Hematopoietic multipotent progenitor cell (in vitro differentiated cells): ENCODE measurements at regions not wholly inside any gene's neighbourhood (a gene's known extent, or its start where the extent isn't known, plus 50 kb on each side); places are given as distances from the start of the nearest gene placed in this dataset.

ENCODE experiments used
- DNase-seq, 3 donors: peaks; one replicate each; pipeline ENCODE4 v3.0.0-alpha.2; 2011 to 2015; ENCODE audit warnings: low read depth in 2 of 3, low spot score in 2 of 3

DNA sequence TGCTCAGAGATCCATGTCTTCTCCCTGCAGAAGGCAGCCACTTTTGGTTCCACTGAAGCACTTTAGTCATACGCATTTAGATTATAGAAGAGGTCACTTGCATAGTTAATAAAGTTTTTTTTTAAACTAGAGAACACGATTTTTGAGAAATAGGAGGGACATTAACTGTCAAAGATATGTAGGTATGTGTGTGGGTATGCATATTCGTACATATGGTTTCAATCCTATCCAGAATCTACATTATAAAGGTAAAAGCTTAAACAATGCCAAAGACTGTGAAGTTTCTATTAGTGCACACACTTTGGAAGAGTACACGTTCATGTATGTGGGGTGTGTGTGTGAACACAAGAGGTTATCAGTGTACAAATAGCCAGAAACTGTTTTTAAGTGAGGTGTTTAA is 103.2 kb downstream of the BTBD3 start:
- no peak for DNase-seq

DNA sequence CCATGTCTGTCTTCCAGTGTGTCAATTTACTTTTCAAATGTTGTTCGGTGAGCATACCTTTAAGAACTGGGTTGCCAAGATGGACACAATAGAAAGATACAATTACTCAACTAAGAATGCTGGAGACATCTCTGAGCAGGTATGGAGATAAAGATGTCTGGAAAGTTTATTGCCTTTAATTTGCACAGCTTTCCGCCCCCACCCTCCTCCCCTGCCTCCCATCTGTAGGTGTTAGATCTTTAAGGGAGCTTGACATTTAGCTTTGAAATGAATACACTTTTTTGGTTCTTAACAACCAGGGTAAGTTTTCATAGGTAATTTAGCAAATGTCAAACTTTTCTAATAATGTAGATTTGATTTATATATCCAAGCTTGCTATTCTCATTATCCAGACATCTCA is 104.4 kb downstream of the BTBD3 start:
- DNase-seq = no peak

DNA sequence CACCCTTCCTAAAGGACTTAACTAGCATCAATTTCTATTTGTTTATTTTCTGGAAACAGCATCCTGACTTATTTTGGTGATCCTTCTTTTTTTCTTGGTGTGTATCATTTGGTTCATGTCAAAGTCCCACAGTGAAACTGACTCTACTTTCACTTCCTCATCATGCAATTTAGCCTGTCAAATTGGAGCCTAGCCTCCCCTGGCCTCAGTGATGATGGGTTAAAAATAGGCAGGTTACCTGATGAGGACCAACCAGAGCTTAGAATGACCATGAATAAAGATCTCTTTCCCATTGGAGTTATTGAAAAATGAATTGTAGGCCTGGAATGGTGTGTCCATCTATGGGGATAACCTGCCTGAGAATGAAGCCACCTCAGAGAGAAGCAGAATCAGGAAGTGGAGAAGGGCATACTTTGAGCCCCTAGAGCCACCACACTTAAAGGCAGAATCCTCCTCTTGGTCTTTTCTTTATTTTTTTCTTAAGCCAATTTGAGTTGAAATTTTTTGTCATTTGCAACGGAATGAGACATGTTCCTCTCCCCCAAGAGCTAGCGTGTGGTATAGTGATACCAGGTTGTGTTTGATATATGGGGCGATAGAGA is 105.6 kb downstream of the BTBD3 start:
- no peak for DNase-seq

DNA sequence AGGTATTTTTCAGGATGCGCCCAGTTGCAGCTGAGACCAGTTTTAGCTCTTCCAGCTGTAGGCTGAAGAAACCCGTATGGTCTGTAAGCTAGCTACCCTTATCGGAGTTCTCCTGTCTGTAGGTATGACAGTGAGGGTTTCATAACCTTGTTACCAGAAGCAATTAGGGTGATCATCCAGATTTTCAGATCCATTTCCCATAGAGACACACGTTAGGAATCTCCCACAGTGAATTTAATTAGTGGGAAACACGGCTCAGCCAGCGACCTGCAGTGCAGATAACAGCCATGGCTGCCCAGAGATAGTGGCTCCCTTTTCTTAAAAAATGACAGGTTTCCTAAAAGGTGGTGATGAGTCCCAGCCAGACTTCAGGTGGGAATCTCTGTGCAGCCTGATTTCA is 111.1 kb downstream of the BTBD3 start:
- no peak for DNase-seq

DNA sequence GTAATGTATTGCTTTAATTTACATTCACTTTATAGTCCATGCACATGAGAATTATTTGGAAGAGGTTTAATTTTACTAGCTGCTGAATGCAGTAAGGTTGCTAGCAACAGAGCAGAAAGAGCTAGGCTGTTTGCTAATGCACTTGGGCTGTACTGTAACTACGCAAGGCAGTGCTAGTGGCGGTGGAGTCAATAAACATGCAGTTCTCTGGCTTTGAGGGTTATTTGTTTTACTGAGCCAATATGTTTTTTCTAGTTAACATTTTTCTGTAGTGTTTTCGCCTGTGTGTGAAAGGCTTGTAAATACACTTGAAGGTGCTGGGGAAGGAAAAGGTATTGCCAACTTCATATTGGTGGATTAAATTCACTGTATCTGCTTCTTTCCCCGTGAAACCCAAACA is 112.8 kb downstream of the BTBD3 start:
- no peak for DNase-seq

DNA sequence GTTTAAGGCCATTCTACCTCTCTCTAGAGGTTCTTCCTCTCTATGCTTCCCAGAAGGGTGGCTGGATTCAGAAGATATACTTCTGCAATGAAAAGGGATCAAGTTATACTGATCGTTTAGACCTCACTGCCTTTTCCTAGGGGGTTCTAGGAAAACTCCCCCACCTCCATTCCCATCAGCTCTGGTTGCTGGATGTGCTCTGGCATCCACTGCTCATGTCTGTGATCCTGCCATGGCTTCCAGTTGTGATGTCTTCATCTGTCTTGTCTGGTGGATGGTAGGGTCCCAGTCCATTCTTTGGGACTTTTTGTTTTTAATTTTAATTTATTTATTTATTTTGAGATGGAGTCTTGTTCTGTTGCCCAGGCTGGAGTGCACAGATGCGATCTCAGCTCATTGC is 118.4 kb downstream of the BTBD3 start:
- DNase-seq = no peak

DNA sequence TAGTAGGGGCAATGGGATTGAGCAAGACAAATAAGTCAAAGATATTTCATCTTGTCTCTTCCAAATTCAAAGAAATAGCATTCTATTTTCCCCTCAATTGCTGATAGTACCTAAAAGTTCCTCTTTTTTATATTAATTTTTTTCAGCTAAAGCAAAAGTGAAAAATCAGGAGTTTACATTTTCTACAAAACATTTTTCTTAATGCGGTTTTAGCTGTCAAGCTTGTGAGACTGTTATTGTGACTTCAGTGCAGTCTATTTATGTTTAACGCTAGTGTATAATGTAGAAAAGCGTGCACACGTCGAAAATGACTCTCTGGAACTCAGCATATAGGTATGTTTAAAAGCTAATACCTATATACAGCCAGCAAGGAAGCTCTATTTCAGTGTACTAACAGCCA is 119.8 kb downstream of the BTBD3 start:
- DNase-seq = peak in 1 of 3 donors; percentile 68

DNA sequence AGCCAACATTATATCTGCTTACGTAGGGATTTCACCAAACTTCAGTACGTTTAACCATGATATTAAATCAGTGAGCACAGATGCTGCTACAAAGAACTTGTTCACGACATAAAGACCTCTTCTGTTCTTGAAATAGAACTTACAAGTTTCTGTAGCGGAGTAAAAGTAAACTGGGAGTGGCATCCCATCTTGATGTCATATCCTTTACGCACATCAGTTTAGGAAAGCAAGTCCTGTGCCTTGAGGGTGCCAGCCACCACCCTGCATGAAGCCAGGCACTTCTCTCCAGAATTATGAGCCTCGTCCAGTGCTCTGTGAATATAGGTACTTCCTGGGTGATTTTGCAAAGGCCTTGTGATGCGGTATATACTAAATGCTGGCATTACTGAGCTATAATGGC is 122.6 kb downstream of the BTBD3 start:
- DNase-seq = no peak

DNA sequence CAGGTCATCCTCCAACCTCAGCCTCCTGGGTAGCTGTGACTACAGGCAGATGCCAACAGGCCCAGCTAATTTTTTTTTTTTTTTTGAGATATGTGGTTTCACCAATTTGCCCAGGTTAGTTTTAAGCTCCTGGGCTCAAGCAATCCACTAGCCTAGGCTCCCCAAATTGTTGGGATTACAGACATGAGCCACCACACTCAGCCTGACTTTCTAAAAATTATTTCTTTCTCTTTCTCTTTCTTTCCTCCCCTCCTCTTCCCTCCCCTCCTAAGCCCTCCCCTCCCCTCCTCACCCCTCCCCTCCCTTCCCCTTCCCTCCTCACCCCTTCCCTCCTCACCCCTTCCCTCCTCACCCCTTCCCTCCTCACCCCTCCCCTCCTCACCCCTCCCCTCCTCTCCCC is 127.3 kb downstream of the BTBD3 start:
- DNase-seq = no peak

DNA sequence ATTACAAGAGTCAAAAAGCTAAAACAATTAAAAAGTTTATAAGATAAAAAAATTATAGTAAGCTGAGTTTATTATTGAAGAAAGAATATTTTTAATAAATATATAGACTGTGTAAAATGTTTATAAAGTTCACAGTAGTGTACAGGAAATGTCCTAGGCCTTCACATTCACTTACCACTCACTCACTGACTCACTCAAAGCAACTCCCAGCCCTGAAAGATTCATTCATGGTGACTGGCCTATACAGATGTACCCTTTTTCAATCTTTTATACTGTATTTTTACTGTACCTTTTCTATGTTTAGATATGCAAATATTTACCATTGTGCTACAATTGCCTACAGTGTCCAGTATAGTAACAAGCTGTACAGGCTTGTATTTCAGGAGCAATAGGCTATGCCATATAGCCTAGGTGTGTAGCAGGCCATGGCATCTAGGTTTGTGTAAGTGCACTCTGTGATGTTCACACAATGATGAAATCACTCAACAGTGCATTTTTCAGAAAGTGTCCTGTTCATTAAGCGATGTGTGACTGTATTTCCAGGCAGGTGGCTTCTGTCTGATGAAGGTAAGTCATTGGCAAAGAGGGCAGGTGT is 130.2 kb downstream of the BTBD3 start:
- DNase-seq = no peak

DNA sequence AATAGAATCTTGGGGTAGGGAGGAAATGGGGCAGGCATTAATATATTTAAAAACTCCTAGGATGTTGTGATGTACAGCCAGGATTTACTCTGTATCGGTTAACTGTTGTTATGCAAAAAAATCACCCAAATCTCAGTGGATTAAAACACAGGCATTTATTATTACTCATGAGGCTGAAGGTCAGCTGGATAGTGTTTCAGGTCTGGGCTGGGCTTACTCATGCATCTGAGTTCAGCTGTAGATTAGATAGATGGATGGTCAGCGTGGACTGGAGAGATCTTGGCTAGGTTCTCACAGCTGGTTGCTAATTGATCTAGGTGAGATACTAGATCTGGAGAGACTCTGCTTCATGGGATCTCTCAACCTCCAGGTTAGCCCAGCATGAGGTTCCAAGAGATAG is 131.4 kb downstream of the BTBD3 start:
- DNase-seq = no peak

DNA sequence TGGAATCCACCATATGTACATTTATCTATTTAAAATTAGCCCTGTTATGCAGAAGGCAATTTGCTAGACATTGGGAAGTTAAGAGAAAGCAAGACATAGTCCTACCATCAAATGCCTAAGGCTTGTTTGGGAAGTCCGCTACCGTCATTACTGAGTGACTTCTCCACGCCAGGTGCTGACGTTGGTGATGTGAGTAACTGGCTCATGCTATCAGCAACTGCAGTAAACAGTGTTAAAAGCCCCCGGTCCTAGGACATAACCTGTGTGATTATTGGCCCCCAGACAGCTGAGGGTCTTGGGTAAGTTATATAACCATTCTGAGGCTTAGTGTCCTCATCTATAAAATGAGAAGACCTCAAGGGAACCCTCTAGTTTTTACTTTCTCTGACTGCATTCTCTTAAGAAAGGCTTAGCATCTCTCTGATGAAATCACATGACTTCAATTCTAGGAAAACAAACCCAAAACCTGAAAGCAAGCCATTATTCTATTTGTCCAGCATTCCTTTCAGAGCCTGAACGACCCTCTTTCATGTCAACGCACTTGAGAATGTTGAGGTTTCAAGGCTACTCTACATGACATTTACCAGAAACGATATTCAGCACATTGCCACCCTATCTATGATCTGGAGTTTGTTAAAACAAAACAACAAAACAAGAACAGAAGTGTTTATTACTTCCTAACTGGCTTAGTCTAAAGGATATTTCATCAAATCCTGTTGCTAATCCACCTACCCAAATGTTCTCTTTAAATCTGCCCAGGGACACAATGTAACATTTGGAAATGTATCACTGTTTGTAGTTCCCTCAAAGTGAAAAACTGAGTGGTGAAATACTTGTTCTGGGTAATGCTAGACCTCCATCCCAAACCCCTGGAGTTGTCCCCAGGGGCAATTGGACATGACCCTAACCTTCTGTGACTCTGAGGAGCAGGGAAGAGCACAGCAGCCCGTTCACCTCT is 133.8 kb downstream of the BTBD3 start:
- no peak for DNase-seq

DNA sequence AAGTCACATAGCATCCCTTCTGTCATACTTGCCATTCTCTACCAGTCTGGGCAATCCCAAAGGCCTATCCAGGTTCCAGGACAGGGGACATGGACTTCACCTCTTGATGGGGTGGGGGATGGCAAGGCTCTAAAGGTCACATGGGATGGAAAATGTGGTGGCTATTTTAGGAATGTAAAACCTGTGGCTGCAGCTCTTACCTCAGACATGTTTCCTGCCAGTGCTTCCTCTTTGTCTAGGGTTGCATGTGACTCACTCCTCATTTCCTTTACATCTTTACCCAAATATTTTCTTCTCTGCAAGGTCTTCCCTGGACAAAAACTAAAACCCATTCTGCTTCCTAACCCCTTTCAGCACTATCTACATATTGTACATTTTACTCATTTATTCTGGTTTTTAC is 135.7 kb downstream of the BTBD3 start:
- DNase-seq = peak in 2 of 3 donors; percentile 82 to 89

DNA sequence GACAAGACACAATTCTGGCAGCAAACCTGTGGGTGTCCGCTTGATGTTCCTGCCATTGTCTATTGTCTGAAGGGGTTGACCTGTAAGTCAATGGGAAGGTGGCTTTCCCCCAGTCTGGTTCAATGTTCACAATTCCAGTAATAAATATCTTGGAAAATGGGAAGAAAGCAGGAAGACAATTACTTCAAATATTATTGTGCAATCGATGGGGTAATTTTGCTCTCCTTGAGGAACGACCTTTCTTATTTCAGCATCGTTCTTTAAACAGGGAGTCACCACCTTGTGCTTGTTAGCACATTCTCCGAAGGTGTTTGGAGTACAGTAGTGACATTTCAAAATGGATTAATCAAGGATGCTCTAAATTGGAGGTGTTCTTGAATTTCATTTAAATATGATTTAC is 136.9 kb downstream of the BTBD3 start:
- no peak for DNase-seq

DNA sequence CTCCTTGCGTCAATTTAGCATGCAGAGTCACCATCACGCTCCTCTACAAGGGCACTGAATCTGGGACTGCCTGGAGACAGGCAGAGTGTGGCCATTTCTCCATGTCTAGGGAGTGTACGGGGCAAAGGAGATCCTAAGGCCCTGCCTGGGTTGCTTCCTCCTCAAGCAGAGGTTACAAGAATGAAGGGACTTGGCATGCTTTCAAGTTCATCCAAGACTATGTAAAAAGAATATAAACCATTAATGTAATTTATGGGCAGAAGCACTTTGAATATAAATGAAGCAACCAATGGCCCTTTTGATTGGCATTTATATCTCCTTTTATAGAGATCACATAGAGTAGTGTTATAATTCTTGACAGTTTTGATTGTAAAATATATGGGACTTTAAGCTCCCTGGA is 137.5 kb downstream of the BTBD3 start:
- no peak for DNase-seq

DNA sequence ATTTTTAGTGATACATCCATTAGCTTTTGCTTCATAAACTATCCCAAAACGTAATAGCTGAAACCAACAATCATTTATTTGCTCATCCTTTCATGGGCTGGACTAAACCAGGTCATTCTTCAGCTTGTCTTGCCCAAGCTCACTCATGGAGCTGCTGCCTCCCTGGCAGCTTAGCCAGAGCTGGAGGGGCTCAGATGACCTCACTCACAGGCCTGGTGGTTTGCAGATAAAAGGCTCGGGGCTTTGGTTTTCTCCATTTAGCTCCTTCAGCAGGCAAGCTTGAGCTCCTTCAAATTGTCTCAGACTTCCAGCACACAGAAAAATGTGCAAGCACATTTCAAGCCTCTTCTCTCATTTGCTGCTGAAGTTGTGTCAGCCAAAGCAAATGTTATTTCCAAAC is 139.1 kb downstream of the BTBD3 start:
- peak in 1 of 3 donors; percentile 18 for DNase-seq

DNA sequence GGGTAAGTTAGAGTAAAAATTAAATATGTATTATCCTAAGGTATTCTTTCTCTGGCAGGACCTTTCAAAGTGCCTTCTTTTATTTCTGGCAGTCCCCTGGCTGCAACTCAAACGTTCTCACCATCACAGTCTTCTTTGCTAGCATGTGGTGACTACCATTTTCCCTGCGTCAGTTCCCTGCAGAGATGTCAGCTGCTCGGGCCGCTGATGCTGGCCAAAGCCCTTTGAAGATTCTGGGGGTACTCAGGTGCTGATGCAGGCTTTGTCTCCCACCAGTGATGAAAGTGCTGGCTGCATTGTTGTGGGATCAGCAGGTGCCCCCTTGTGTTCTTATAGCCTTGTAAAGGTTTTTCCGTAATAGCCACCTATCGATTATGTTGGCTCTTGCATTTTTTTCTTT is 140.1 kb downstream of the BTBD3 start:
- DNase-seq = no peak

DNA sequence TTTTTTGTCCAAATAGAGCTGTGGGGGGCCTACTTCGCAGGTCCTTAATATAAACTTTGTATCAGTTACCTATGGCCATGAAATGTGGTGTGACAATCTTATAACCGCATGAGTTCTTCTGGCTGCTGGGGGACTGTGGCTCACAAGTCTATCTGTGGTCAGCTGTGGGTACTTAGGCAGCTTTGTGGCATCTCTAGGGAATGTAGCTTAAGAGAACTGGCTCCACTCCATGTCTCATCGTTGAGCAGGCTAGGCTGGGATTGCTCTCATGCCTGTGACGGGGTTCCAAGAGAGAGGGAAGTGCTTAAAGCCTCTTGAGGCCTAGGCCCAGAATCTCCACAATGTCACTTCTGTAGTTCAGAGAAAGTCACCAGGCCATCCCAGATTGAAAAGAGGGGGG is 140.5 kb downstream of the BTBD3 start:
- DNase-seq = no peak

DNA sequence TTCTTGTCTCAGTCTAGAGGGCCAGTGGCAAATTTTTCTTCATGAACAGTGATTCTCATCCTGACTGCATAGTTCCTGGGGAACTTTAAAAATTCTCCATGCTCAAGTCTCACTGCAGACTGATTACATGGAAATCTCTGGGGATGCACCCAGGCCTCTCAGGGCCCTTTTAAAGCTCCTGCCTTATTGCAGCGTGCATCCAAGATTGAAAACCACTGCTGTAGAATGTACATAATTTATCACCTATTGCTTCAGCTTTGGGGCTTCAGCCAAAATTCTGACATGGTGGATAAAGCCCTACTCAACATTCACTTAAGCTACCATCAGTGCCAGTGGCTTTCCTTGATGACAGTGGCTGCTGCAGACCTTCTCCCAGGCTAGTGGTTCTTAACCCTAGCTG is 143.8 kb downstream of the BTBD3 start:
- DNase-seq = no peak

DNA sequence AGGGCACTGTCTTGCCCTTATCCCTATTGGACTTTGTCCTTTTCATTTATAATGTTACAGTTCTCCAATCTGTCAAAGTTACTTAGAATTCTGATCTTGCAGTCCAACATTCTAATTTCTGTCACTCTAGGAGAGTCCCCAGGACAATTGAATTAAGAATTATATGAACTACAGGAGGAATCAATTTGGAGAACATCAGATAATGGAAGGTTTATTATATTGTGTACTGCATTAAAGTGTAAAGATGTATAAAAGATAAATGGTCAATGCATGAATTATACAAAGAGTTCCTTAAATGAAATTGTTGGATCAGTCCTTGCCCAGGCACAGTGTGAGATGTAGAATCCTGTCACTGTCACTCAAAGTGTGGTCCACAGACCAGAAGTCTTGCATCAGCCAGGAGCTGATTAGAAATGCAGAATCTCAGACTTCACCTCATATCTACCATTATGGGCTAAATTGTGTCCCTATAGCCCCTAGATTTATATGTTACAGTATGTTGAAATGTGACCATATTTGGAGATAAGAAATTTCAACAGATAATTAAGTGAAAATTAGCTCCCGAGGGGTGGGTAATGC is 145.5 kb downstream of the BTBD3 start:
- DNase-seq = no peak

DNA sequence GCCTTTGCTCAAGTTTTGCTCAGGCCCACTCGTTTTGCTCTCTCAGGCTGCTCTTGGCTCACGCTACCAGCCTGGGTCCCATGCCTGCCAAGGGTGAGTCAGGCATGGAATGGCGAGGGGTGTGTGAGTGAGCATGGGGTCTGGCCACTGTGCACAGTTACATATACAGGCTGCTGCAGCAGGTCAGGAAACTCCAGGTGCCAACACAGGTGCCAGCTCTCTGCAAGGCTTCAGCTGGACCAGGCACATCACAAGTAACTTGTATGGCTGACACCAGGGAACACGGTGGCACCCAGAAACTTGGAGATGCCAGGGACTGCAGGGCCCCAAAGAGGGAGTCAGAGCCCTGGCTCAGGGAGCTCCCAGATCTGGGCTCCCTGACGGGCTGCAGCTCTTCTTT is 146.8 kb downstream of the BTBD3 start:
- no peak for DNase-seq

DNA sequence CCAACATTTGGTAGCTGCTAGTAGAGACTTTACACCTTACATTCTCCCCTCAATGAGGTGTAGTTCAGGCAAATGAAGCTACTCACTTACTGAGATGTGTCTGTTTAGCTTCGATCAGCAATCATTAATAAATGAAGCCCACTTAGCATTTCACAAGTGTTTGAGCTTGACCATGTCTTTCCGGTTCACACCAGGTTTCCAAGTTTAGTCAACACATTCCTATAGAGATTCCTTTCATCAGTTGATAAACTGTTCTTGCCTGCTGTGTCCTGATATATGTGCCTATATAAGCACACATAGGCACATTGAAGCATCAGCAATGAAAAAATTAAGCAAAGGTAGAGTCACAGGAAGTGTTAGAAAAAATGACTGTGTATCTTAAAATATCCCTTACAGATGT is 150.0 kb downstream of the BTBD3 start:
- DNase-seq = no peak
